ENCODE measurements at regions not wholly inside any gene's neighbourhood (a gene's known extent, or its start where the extent isn't known, plus 50 kb on each side); places are given as distances from the start of the nearest gene placed in this dataset.

GRCh38 chr2:173806761-173807160 lies 158.4 kb downstream of the SP3 start:
- TF ChIP-seq POLR2A (IDR thresholded peaks at IDR 0.05; ENCODE audit: low read length) (no peak), GATA1 (IDR thresholded peaks at IDR 0.05; ENCODE audit: low read depth, low read length) (no peak)
- no peak for DNase-seq

DNA sequence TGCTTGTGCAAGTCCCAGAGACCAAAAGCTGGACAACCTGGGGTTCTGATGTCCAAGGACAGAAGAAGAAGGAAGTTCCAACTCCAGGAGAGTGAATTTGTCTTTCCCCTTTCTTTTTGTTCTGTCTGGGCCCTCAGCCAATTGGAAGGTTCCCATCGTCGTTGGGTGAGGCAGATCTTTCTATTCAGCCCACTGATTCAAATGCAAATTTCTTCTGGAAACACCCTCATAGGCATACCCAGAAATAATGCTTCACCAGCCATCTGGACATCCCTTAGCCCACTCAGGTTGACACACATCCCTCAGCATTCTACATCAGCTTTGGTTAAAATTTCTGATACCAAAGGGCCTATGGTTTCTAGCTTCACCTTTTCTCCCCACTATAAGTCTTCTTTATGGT lies 156.5 kb downstream of the SP3 start:
- no peak for TF ChIP-seq POLR2A (IDR thresholded peaks at IDR 0.05; ENCODE audit: low read length)
- TF ChIP-seq GATA1 (IDR thresholded peaks at IDR 0.05; ENCODE audit: low read depth, low read length): no peak
- no peak for DNase-seq

- no peak for DNase-seq
- no peak for TF ChIP-seq POLR2A (IDR thresholded peaks at IDR 0.05; ENCODE audit: low read length)
Measured at GRCh38 chr2:173812321-173812720, 152.9 kb downstream of the SP3 start.

DNA sequence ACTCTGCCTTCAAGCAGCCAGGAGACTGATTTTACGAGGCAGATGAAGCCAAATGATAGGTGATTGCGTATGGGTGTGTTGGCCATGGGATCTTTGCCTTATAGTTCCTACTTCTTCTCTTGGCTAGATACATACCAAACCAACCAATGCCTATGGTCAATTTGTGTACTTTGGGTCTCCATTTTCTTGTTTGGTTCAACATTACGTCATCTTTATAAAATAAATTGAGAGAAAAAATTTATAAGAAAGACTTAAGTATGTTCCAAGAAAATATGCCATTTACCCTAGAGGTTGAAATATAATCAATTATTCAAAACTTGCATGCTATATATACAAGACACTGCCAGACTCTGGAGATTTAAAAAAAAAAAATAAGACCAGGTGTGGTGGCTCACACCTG lies 150.9 kb downstream of the SP3 start:
- no peak for DNase-seq
- TF ChIP-seq GATA1 (IDR thresholded peaks at IDR 0.05; ENCODE audit: low read depth, low read length) (no peak), POLR2A (IDR thresholded peaks at IDR 0.05; ENCODE audit: low read length) (no peak)

GRCh38 chr2:173815772-173816171 lies 149.4 kb downstream of the SP3 start:
- TF ChIP-seq POLR2A (IDR thresholded peaks at IDR 0.05; ENCODE audit: low read length) (no peak), GATA1 (IDR thresholded peaks at IDR 0.05; ENCODE audit: low read depth, low read length) (no peak)
- DNase-seq: no peak

GRCh38 chr2:173817582-173817981 lies 147.6 kb downstream of the SP3 start:
- DNase-seq: no peak
- no peak for TF ChIP-seq POLR2A (IDR thresholded peaks at IDR 0.05; ENCODE audit: low read length)
- no peak for TF ChIP-seq GATA1 (IDR thresholded peaks at IDR 0.05; ENCODE audit: low read depth, low read length)

DNA sequence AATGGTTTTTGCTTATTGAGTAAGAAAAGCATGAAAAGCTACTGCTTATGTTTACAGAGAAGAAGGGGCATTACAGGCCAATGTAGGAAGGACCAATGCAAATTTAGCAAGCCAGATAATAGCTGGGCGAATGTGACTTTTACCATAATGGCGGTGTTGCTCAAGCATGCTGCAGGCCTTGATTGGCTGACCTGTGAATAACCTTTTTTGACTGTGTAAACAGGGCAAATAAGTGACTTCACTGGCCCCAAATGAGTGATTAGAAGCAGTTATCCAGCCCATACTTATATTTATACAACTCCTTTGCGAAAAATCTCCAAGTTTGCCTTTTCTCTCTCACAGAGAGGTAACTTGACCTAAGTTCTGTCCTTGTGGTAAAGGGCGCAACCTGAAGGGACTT lies 146.9 kb downstream of the SP3 start:
- DNase-seq: no peak
- TF ChIP-seq POLR2A (IDR thresholded peaks at IDR 0.05; ENCODE audit: low read length): no peak
- no peak for TF ChIP-seq GATA1 (IDR thresholded peaks at IDR 0.05; ENCODE audit: low read depth, low read length)

DNA sequence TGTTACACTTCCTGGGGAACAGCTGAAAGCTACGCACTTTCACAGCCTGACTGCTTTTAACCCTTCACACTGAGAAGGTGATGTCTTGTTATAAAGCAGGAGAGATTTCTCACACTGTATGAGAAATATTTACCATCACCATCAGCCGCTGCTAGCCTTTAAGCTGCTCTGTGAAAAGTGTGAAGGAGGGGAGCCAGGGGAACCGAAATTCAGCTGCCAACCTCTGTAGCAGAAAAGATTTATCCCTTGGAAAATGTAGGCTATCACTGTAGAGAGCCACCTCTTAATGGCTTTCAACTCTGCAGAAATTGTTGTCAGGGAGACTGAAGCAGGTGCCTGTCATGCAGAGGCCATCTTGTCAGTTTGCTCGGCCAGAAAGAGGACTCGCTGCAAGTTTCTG lies 145.3 kb downstream of the SP3 start:
- DNase-seq: no peak
- TF ChIP-seq GATA1 (IDR thresholded peaks at IDR 0.05; ENCODE audit: low read depth, low read length) (no peak), POLR2A (IDR thresholded peaks at IDR 0.05; ENCODE audit: low read length) (no peak)

DNA sequence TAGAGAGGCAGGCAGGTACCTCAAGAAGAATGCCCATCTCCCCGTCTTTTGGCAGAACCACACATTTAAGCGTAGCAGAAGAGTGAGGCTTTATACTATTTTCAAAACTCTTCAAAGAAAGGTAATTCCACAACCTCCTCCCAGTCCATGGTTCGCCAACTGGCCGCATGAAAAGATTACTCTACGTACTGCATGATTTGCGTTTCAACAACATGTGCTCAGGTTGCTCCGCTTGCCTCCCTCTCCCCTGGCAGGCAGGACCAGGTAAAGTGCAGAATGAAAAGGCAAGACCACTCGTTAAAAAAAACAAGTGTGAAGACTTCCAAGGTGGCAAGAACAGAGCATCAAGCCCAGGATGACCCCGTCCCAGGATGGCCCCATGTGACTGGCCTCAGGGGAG lies 143.7 kb downstream of the SP3 start:
- DNase-seq: no peak
- TF ChIP-seq POLR2A (IDR thresholded peaks at IDR 0.05; ENCODE audit: low read length): no peak
- no peak for TF ChIP-seq GATA1 (IDR thresholded peaks at IDR 0.05; ENCODE audit: low read depth, low read length)

DNA sequence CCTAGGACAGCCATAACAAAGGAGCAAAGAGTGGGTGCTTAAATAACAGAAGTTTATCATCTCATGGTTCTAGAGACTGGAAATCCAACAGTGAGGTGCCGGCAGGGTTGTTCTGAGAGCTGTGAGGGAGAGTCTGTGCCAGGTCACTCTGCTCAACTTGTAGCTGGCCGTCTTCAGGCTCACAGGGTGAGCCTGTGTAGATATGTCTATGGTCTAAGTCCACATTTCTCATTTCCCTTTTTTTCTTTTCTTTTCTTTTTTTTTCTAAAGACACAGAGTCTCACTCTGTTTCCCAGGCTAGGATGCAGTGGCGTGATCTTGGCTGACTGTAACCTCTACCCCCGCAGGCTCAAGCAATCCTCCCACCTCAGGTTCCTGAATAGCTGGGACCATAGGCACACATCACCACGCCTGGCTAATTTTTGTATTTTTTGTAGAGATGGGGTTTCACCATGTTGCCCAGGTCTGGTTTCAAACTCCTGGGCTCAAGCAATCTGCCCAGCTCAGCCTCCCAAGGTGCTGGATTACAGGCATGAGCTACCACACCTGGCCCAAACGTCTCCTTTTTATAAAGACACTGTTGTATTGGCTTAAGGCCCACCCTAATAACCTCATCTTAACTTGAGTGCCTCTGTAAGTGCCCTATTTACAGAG lies 142.2 kb downstream of the SP3 start:
- no peak for DNase-seq
- TF ChIP-seq POLR2A (IDR thresholded peaks at IDR 0.05; ENCODE audit: low read length) (no peak), GATA1 (IDR thresholded peaks at IDR 0.05; ENCODE audit: low read depth, low read length) (no peak)

DNA sequence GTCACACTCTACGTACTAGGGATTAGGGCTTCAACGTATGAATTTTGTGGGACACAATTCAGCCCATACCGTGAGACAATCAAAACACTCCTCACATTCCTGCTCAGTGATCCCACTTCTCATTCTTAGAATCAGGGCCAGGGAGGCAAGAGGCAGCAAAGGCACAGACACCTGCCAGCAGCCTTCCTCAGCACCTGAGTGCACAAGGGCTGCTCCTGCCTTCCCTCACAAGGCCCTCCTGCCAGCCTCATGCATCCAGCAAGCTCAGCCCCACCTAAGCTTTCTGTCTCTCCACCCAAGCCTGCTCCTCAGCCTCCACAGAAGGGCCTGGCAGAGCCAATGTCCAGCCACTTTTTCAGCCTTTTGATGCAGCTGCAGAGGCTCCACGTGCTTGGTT lies 141.6 kb downstream of the SP3 start:
- TF ChIP-seq POLR2A (IDR thresholded peaks at IDR 0.05; ENCODE audit: low read length) (no peak), GATA1 (IDR thresholded peaks at IDR 0.05; ENCODE audit: low read depth, low read length) (no peak)
- no peak for DNase-seq

- no peak for DNase-seq
- TF ChIP-seq GATA1 (IDR thresholded peaks at IDR 0.05; ENCODE audit: low read depth, low read length) (no peak), POLR2A (IDR thresholded peaks at IDR 0.05; ENCODE audit: low read length) (no peak)
Measured at GRCh38 chr2:173828189-173829142, 136.7 kb downstream of the SP3 start.

GRCh38 chr2:173829727-173830126 lies 135.4 kb downstream of the SP3 start:
- DNase-seq: no peak
- TF ChIP-seq GATA1 (IDR thresholded peaks at IDR 0.05; ENCODE audit: low read depth, low read length) (no peak), POLR2A (IDR thresholded peaks at IDR 0.05; ENCODE audit: low read length) (no peak)

DNA sequence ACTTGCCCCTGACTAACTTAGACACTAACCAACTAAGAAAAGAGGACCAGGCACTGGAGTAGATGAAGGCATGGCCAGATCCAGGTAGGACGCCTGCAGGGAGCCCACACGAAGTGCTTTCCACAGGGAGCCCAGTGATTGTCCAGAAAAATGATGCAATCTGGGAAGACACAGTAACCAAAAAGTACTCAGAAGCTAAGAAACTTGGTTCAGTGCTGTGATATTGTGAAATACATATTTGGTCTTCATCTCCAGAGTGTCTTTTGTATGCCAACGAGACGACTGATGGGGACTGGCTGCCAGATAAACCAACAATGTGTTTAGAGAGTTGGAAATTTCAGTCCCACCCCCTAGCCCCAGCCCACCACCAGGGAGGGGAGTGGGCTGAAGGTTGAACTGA lies 135.0 kb downstream of the SP3 start:
- TF ChIP-seq GATA1 (IDR thresholded peaks at IDR 0.05; ENCODE audit: low read depth, low read length) (no peak), POLR2A (IDR thresholded peaks at IDR 0.05; ENCODE audit: low read length) (no peak)
- no peak for DNase-seq

Measured in erythroblast (primary cell).